Tibial nerve (tissue), 4 donors: ENCODE measurements at regions not wholly inside any gene's neighbourhood (a gene's known extent, or its start where the extent isn't known, plus 50 kb on each side); places are given as distances from the start of the nearest gene placed in this dataset.

Source experiments
- DNase-seq, 2 donors: peaks; one replicate each; pipeline ENCODE4 v3.0.0-alpha.2; 2019; ENCODE audit warnings: low spot score in 2 of 2
- H3K27ac ChIP-seq, 4 donors: fragments of 200-600 bp; sonication (generic) in 3 of 4; one replicate each; pipeline ENCODE4 v1.5.1; 2017 to 2019; ENCODE audit warnings: mild to moderate bottlenecking in 1 of 4
- H3K27me3 ChIP-seq, 2 donors: fragments of 200-600 bp; sonication (generic) in 1 of 2; one replicate each; pipeline versions ENCODE4 v1.5.1 to v1.6.0; 2017 to 2019
- H3K36me3 ChIP-seq, 3 donors: fragments of 200-600 bp; sonication (generic); one replicate each; pipeline ENCODE4 v1.5.1; 2018 to 2019
- H3K4me1 ChIP-seq, 4 donors: fragments of 200-600 bp; sonication (generic) in 3 of 4; one replicate each; pipeline ENCODE4 v1.5.1; 2017 to 2019
- H3K4me3 ChIP-seq, 4 donors: fragments of 200-600 bp; sonication (generic) in 3 of 4; one replicate each; pipeline ENCODE4 v1.5.1; 2017 to 2019; ENCODE audit warnings: mild to moderate bottlenecking in 1 of 4, moderate library complexity in 1 of 4
- H3K9me3 ChIP-seq, 4 donors: fragments of 200-600 bp; sonication (generic) in 3 of 4; one replicate each; pipeline ENCODE4 v1.5.1; 2017 to 2019
- EP300 ChIP-seq, 2 donors: sonication (generic); formaldehyde crosslinking; IDR thresholded peaks; one replicate each; pipeline ENCODE4 v1.6.1; 2017; ENCODE audit warnings: antibody characterized with exemption in 2 of 2, mild to moderate bottlenecking in 1 of 2
- POLR2A ChIP-seq, 2 donors: fragments of 450-650 bp; IDR thresholded peaks; one replicate each; pipeline ENCODE4 v1.6.1; 2017; ENCODE audit warnings: antibody characterized with exemption in 2 of 2, mild to moderate bottlenecking in 2 of 2, moderate library complexity in 2 of 2
- WGBS, 2 donors: methylation state at CpG; one replicate each; pipeline ENCODE4 v1.1.5; 2018; 5-methylcytosine and 5-hydroxymethylcytosine counted together
- TF ChIP-seq, protein P1 (sequence below), 5 experiments: fragments of 200-600 bp in 3 of 5; fragments of 450-650 bp in 2 of 5; sonication (generic) in 3 of 5; IDR thresholded peaks; one replicate each; pipeline ENCODE4 v1.5.1; 2016 to 2019; ENCODE audit warnings: antibody characterized with exemption in 5 of 5, mild to moderate bottlenecking in 3 of 5, moderate library complexity in 2 of 5

GRCh38 chr1:51025374-51025773 lies 55.3 kb downstream of the CDKN2C start:
- Histone ChIP-seq H3K36me3 (no peaks in the 10 kb centered on the region), H3K4me3 (no peak overlapping the region), H3K4me1 (no peaks in the 10 kb centered on the region), H3K27me3 (no peaks in the 10 kb centered on the region), H3K27ac (no peak overlapping the region), H3K9me3 (peaks cover 0 to 8% (median 0%) of the 10 kb centered on the region in 4 donors)
- no peak for TF ChIP-seq EP300 (IDR thresholded peaks at IDR 0.05)
- no peak for TF ChIP-seq POLR2A (IDR thresholded peaks at IDR 0.05)
- 60 to 65% methylated on average over 2 of the region's 2 CpGs for WGBS, 2 donors
- no peak for DNase-seq

- DNase-seq = no peak
- Histone ChIP-seq H3K4me1 (no peaks in the 10 kb centered on the region), H3K36me3 (no peaks in the 10 kb centered on the region), H3K27me3 (no peaks in the 10 kb centered on the region), H3K27ac (no peak overlapping the region), H3K9me3 (peaks cover 0 to 4% (median 0%) of the 10 kb centered on the region in 4 donors), H3K4me3 (no peak overlapping the region)
- 92 to 98% methylated on average over 8 of the region's 8 CpGs for WGBS, 2 donors
- no peak for TF ChIP-seq POLR2A (IDR thresholded peaks at IDR 0.05)
- no peak for TF ChIP-seq EP300 (IDR thresholded peaks at IDR 0.05)
- TF ChIP-seq, protein P1, sequence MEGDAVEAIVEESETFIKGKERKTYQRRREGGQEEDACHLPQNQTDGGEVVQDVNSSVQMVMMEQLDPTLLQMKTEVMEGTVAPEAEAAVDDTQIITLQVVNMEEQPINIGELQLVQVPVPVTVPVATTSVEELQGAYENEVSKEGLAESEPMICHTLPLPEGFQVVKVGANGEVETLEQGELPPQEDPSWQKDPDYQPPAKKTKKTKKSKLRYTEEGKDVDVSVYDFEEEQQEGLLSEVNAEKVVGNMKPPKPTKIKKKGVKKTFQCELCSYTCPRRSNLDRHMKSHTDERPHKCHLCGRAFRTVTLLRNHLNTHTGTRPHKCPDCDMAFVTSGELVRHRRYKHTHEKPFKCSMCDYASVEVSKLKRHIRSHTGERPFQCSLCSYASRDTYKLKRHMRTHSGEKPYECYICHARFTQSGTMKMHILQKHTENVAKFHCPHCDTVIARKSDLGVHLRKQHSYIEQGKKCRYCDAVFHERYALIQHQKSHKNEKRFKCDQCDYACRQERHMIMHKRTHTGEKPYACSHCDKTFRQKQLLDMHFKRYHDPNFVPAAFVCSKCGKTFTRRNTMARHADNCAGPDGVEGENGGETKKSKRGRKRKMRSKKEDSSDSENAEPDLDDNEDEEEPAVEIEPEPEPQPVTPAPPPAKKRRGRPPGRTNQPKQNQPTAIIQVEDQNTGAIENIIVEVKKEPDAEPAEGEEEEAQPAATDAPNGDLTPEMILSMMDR (IDR thresholded peaks at IDR 0.05) = no peak
These were observed 62.9 kb downstream of the CDKN2C start for GRCh38 chr1:51032936-51033335.

GRCh38 chr1:51044199-51044598 lies 57.8 kb upstream of the C1orf185 start:
- no peak overlapping the region for H3K27ac ChIP-seq

DNA sequence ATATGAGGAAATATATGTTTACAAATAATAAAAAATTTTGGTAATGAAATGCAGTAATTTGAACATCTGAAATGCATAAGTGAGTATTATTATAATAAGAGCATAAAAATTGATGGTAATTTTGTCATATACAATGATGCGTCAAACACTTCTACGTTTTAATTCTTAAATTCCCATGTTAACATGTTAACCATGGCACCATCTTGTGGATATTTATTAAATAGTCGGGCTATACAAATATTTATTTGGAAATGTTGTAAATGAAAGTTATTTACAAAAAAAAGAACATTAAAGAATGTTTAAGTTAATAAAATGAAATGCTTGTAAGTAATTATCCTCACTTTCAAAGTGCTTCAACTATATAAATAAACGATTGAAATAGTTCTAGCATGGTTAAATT lies 57.2 kb upstream of the C1orf185 start:
- no peaks in the 10 kb centered on the region for H3K36me3 ChIP-seq
- H3K9me3 ChIP-seq = peaks cover 0 to under 1% (median 0%) of the 10 kb centered on the region in 4 donors
- WGBS, 2 donors = 33 to 42% methylated on average over 4 of the region's 4 CpGs
- H3K4me3 ChIP-seq = no peak overlapping the region
- no peak overlapping the region for H3K27ac ChIP-seq
- DNase-seq = no peak
- TF ChIP-seq EP300 (IDR thresholded peaks at IDR 0.05) (no peak), POLR2A (IDR thresholded peaks at IDR 0.05) (no peak)
- TF ChIP-seq, protein P1 (IDR thresholded peaks at IDR 0.05) = peak in 3 of 5 experiments; percentile 17 to 45 (median 26)
- no peaks in the 10 kb centered on the region for H3K27me3 ChIP-seq
- H3K4me1 ChIP-seq = peaks cover 0 to 3% (median 0%) of the 10 kb centered on the region in 4 donors

More at GRCh38 chr1:51044199-51044598, 57.8 kb upstream of the C1orf185 start:
- Histone ChIP-seq H3K36me3 (no peaks in the 10 kb centered on the region), H3K4me3 (no peak overlapping the region), H3K9me3 (peaks cover 0 to 6% (median 0%) of the 10 kb centered on the region in 4 donors), H3K27me3 (no peaks in the 10 kb centered on the region), H3K4me1 (peaks cover 0 to 3% (median 0%) of the 10 kb centered on the region in 4 donors)
- no peak for TF ChIP-seq EP300 (IDR thresholded peaks at IDR 0.05)
- TF ChIP-seq, protein P1 (IDR thresholded peaks at IDR 0.05) = no peak
- TF ChIP-seq POLR2A (IDR thresholded peaks at IDR 0.05) = no peak
- DNase-seq = no peak
- WGBS, 2 donors = 82 to 84% methylated on average over 3 of the region's 3 CpGs

GRCh38 chr1:51048021-51048420 lies 54.0 kb upstream of the C1orf185 start:
- Histone ChIP-seq H3K36me3 (no peaks in the 10 kb centered on the region), H3K9me3 (peaks cover 0 to 21% (median 0%) of the 10 kb centered on the region in 4 donors), H3K27ac (no peak overlapping the region), H3K4me3 (no peak overlapping the region), H3K4me1 (peaks cover 0 to 3% (median 0%) of the 10 kb centered on the region in 4 donors), H3K27me3 (no peaks in the 10 kb centered on the region)
- DNase-seq = no peak
- TF ChIP-seq EP300 (IDR thresholded peaks at IDR 0.05) (no peak), POLR2A (IDR thresholded peaks at IDR 0.05) (no peak)
- TF ChIP-seq, protein P1 (IDR thresholded peaks at IDR 0.05) = no peak
- WGBS, 2 donors = 88 to 100% methylated on average over 1 of the region's 1 CpG
